HUES48 (cell line): ENCODE measurements at regions not wholly inside any gene's neighbourhood (a gene's known extent, or its start where the extent isn't known, plus 50 kb on each side); places are given as distances from the start of the nearest gene placed in this dataset.

Experiments
- H3K27ac ChIP-seq: one replicate; pipeline ENCODE4 v1.7.0; 2013; ENCODE audit warnings: low read depth, low read length, inconsistent platforms
- H3K27me3 ChIP-seq: 2 replicates; pipeline ENCODE4 v1.6.1; 2013; ENCODE audit warnings: mild to moderate bottlenecking, low read length; ENCODE audit not compliant: control insufficient read depth, insufficient read depth
- H3K36me3 ChIP-seq: 2 replicates; pipeline ENCODE4 v1.6.1; 2013; ENCODE audit warnings: low read length; ENCODE audit not compliant: control insufficient read depth, insufficient read depth
- H3K4me1 ChIP-seq: 2 replicates; pipeline ENCODE4 v1.6.1; 2013; ENCODE audit warnings: mild to moderate bottlenecking, low read length; ENCODE audit not compliant: control insufficient read depth, insufficient read depth
- H3K4me3 ChIP-seq: 2 replicates; pipeline ENCODE4 v1.5.1; 2013; ENCODE audit warnings: mild to moderate bottlenecking, low read depth, low read length
- H3K9ac ChIP-seq: 2 replicates; pipeline ENCODE4 v1.6.1; 2013; ENCODE audit warnings: mild to moderate bottlenecking, low read depth, low read length, moderate library complexity
- H3K9me3 ChIP-seq: 2 replicates; pipeline ENCODE4 v1.6.1; 2013; ENCODE audit warnings: low read length; ENCODE audit not compliant: control insufficient read depth, insufficient read depth

GRCh38 chr10:81009296-81009695 is 471.6 kb downstream of the SH2D4B start:
- no peak overlapping the region for H3K27ac ChIP-seq

DNA sequence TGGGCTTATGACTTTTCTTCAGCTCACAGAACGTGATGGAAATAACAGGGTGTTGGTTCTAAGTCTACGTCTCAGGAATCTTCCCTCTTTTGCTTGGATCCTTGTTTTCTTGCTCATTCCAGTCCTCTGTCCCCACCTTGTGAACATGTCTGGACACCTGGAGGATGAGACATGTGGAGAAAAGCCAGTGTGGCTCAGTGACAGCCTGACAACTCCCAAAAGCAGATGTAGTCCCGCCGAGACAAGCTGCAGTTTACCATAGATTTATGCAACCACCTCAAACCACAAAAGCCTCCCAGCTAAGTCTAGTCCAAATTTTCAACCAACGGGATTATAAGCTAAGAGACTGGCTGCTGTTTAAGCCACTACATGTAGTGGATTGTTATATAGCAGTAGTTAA is 476.1 kb downstream of the SH2D4B start:
- no peak overlapping the region for H3K4me3 ChIP-seq
- H3K36me3 ChIP-seq: no peaks in the 10 kb centered on the region
- no peak overlapping the region for H3K27ac ChIP-seq
- H3K4me1 ChIP-seq: peaks cover 6% of the 10 kb centered on the region; the same call in 1 of the 2 replicates
- H3K27me3 ChIP-seq: no peaks in the 10 kb centered on the region
- no peaks in the 10 kb centered on the region for H3K9me3 ChIP-seq
- H3K9ac ChIP-seq: no peak overlapping the region

More at GRCh38 chr10:81009296-81009695, 471.6 kb downstream of the SH2D4B start:
- Histone ChIP-seq H3K4me1 (peaks cover 6% of the 10 kb centered on the region; the same call in 1 of the 2 replicates), H3K4me3 (no peak overlapping the region), H3K36me3 (no peaks in the 10 kb centered on the region), H3K27me3 (no peaks in the 10 kb centered on the region), H3K9ac (no peak overlapping the region), H3K9me3 (no peaks in the 10 kb centered on the region)

- Histone ChIP-seq H3K36me3 (no peaks in the 10 kb centered on the region), H3K4me1 (no peaks in the 10 kb centered on the region), H3K27me3 (no peaks in the 10 kb centered on the region), H3K9ac (no peak overlapping the region), H3K4me3 (no peak overlapping the region), H3K9me3 (no peaks in the 10 kb centered on the region), H3K27ac (no peak overlapping the region)
Observed at GRCh38 chr10:81019029-81019890, 481.6 kb downstream of the SH2D4B start.

GRCh38 chr10:81021428-81022129 is 483.9 kb downstream of the SH2D4B start:
- Histone ChIP-seq H3K27me3 (no peaks in the 10 kb centered on the region), H3K4me3 (no peak overlapping the region), H3K9ac (no peak overlapping the region), H3K27ac (no peak overlapping the region), H3K36me3 (no peaks in the 10 kb centered on the region), H3K9me3 (no peaks in the 10 kb centered on the region), H3K4me1 (no peaks in the 10 kb centered on the region)

GRCh38 chr10:81026591-81026990 is 488.9 kb downstream of the SH2D4B start:
- 0 out of 2 replicates have a peak, but pooled peaks cover 4% of the 10 kb centered on the region for H3K4me1 ChIP-seq
- no peak overlapping the region for H3K9ac ChIP-seq
- H3K27ac ChIP-seq: no peak overlapping the region
- no peak overlapping the region for H3K4me3 ChIP-seq
- H3K27me3 ChIP-seq: no peaks in the 10 kb centered on the region
- H3K36me3 ChIP-seq: no peaks in the 10 kb centered on the region
- H3K9me3 ChIP-seq: no peaks in the 10 kb centered on the region

- Histone ChIP-seq H3K4me3 (no peak overlapping the region), H3K9me3 (no peaks in the 10 kb centered on the region), H3K36me3 (no peaks in the 10 kb centered on the region), H3K27me3 (no peaks in the 10 kb centered on the region), H3K4me1 (0 out of 2 replicates have a peak, but pooled peaks cover 4% of the 10 kb centered on the region), H3K27ac (peak overlapping the region; percentile 83), H3K9ac (no peak overlapping the region)
Observed at GRCh38 chr10:81027223-81027622, 489.5 kb downstream of the SH2D4B start.

DNA sequence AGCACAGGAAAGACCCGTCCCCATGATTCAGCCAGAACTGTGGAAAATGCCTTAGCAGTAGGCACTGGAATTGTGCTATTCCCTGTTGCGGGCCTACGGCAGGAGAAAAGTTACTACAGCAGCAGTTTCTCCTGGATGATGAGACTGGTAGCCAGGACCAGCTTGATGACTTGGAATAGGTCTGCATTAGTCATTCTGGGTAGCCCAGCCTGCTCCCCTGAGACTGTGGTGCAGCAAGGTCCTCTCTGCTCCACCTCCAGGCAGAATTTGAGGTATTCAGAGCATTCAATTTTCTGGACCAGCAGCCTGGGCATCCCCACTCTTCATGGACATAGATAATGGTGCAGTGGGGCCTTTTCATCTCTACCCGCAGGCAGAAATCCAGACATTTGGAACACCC is 490.0 kb downstream of the SH2D4B start:
- 0 out of 2 replicates have a peak, but pooled peaks cover 4% of the 10 kb centered on the region for H3K4me1 ChIP-seq
- no peak overlapping the region for H3K9ac ChIP-seq
- H3K27me3 ChIP-seq: no peaks in the 10 kb centered on the region
- no peak overlapping the region for H3K4me3 ChIP-seq
- no peaks in the 10 kb centered on the region for H3K36me3 ChIP-seq
- H3K27ac ChIP-seq: peak overlapping the region; percentile 83
- H3K9me3 ChIP-seq: no peaks in the 10 kb centered on the region

GRCh38 chr10:81031774-81032173 is 494.1 kb downstream of the SH2D4B start:
- H3K36me3 ChIP-seq: no peaks in the 10 kb centered on the region
- no peak overlapping the region for H3K9ac ChIP-seq
- no peak overlapping the region for H3K27ac ChIP-seq
- no peaks in the 10 kb centered on the region for H3K27me3 ChIP-seq
- H3K4me3 ChIP-seq: no peak overlapping the region
- 0 out of 2 replicates have a peak, but pooled peaks cover 4% of the 10 kb centered on the region for H3K4me1 ChIP-seq
- no peaks in the 10 kb centered on the region for H3K9me3 ChIP-seq

- Histone ChIP-seq H3K36me3 (no peaks in the 10 kb centered on the region), H3K27me3 (no peaks in the 10 kb centered on the region), H3K9ac (no peak overlapping the region), H3K4me3 (no peak overlapping the region), H3K4me1 (no peaks in the 10 kb centered on the region), H3K9me3 (no peaks in the 10 kb centered on the region), H3K27ac (no peak overlapping the region)
Observed at GRCh38 chr10:81034383-81034782, 496.7 kb downstream of the SH2D4B start.

- no peaks in the 10 kb centered on the region for H3K27me3 ChIP-seq
- no peaks in the 10 kb centered on the region for H3K36me3 ChIP-seq
- no peak overlapping the region for H3K9ac ChIP-seq
- H3K4me1 ChIP-seq: no peaks in the 10 kb centered on the region
- H3K4me3 ChIP-seq: no peak overlapping the region
- H3K27ac ChIP-seq: no peak overlapping the region
- no peaks in the 10 kb centered on the region for H3K9me3 ChIP-seq
Observed at GRCh38 chr10:81036257-81036656, 498.6 kb downstream of the SH2D4B start.

GRCh38 chr10:81040031-81040430 is 502.3 kb downstream of the SH2D4B start:
- H3K36me3 ChIP-seq: no peaks in the 10 kb centered on the region
- no peaks in the 10 kb centered on the region for H3K27me3 ChIP-seq
- H3K4me1 ChIP-seq: no peaks in the 10 kb centered on the region
- H3K27ac ChIP-seq: no peak overlapping the region
- H3K9me3 ChIP-seq: no peaks in the 10 kb centered on the region
- H3K9ac ChIP-seq: no peak overlapping the region
- H3K4me3 ChIP-seq: no peak overlapping the region
